ENCODE measurements at regions not wholly inside any gene's neighbourhood (a gene's known extent, or its start where the extent isn't known, plus 50 kb on each side); places are given as distances from the start of the nearest gene placed in this dataset.

DNA sequence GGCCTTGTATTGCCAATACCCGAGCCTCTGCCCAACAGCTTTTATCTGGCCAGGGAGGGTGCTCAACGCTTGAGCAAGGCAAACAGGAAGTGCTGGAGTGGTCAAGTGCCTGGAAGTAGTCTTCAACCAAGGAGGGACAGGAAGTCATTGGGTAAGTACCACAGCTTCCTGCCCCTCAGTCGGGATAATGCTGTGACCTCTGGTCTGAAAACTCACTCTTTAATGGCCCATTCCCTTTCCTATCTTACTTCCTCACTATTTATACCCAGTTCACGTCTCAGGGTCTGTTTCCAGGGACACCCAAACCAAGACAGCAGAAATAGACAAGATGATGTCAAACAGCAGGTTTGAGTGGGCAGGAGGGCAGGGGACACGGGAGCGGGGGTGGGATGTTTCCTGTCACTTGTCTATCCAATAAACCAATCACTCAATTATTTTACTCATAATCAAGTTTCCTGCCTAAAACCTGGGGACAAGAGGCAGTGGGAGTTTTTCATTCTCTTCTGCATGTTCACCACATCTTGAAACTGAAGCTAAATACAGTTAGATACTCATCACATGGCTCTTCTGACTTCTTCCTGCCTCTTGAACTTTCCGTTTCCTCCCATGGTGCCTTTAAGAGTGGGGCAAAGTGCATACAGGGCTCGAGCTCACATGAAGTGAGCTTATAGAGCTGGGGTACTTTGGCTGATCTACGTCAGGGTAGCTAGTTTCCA is 68.9 kb upstream of the CAB39 start:
- DNase-seq: peak in 2 of 5 donors; percentile 25 to 89

DNA sequence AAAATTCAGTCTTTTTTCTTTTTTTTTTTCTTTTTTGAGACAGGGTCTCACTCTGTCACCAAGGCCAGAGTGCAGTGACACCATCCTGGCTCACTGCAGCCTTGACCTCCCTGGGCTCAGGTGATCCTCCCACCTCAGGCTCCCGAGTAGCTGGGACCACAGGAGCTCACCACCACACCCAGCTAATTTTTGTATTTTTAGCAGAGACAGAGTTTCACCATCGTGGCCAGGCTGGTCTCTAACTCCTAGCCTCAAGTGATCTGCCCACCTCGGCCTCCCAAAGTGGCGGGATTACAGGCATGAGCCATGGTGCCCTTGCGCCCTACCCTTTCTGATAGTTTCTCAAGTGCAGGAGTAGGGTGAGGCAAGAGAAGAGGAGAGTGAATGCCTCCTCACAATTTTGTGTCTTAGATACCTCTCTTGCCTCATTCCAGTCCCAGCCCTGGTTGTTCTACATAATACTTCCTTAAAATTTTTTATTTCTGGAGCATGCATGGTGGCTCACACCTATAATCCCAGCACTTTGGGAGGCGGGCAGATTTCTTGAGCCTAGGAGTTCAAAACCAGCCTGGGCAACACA is 68.2 kb upstream of the CAB39 start:
- no peak for DNase-seq

GRCh38 chr2:230648356-230648755 is 64.3 kb upstream of the CAB39 start:
- DNase-seq: no peak

DNA sequence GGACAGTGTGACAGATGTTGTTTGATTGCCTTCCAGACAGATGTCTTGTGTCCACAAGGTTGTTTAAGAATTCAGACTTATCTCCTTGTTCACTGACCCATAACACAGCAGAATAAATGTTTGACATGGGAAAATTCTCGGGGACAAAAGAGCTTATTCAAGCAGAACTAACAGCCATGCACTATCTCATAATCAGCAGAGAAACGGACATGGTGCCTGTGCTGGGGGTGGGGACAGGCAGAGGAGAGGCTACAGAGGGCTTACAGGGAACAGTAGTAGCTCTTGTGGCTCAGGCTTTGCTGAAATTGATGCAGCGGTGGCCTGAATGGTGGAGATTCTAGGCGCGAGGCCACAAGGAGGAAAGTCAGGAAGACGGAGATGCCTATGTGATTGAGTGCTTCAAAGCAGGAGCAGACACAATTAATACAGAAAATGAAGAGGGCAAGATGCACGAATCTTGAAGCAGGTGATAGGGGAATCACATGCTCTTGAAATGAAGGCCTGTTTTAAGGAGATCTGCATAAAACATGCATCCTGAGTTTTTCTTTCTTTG is 62.0 kb upstream of the CAB39 start:
- DNase-seq: no peak

DNA sequence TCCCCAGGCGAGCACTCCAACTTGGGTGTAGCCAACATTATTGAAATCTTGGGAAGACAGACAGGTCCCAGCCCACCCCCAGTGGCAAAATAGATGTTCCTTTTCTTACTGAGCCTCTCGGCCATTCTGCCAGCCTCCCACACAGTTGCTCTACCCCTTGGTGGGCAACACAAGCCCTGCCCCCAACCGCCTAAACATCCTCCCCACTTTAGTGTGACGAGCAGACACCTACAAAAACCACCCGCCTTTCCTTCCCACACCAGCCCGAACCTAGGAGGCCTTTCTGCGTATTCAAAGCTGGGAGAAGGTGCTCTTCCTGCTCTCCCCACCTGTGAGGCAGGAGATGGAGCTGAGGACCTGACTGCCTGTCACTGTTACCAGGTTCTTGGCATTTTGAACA is 58.6 kb upstream of the CAB39 start:
- DNase-seq: no peak

GRCh38 chr2:230657462-230657861 is 55.2 kb upstream of the CAB39 start:
- no peak for DNase-seq

GRCh38 chr2:230657906-230658305 is 54.7 kb upstream of the CAB39 start:
- DNase-seq: peak in 1 of 5 donors; percentile 31

GRCh38 chr2:230658577-230658876 is 54.1 kb upstream of the CAB39 start:
- DNase-seq: no peak

- DNase-seq: peak in 1 of 5 donors; percentile 97
Observed at GRCh38 chr2:230658877-230659652, 53.6 kb upstream of the CAB39 start.

DNA sequence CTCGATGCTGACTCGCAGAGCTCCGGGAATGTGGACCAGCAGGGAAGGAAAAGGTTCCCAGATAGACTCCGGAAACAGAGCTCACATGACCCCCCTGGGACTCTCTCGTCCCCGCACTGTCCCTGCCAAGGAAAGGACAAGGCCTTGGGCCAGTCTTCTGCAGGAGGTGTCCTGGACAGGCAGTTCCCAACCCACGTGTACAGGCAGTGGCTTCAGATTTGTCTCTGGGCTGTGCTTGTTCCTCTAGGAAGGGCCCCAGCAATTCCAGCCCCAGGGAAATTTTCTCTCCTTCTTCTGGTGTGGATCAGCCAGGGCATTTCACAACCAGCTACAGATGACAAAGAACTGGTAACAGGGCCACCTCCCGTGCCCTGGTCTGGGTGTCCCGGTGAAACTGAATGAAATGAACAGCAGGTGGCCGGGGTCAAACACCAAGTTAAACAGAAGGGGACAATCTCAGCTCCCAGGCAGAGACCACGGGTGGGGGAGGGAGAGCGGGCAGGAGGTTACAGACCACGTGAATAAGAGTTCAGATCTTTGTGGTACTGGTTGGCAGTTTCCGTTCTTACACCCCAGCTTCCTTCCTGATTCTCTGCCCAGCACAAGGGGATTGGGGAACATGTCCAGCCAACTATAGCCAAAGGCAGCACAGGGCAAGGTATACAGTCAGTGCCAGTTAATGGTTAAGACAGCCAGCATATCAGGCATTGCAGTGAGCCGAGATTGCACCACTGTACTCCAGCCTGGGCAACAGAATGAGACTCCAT is 52.2 kb upstream of the CAB39 start:
- DNase-seq: peak in 3 of 5 donors; percentile 29 to 89 (median 30)

DNA sequence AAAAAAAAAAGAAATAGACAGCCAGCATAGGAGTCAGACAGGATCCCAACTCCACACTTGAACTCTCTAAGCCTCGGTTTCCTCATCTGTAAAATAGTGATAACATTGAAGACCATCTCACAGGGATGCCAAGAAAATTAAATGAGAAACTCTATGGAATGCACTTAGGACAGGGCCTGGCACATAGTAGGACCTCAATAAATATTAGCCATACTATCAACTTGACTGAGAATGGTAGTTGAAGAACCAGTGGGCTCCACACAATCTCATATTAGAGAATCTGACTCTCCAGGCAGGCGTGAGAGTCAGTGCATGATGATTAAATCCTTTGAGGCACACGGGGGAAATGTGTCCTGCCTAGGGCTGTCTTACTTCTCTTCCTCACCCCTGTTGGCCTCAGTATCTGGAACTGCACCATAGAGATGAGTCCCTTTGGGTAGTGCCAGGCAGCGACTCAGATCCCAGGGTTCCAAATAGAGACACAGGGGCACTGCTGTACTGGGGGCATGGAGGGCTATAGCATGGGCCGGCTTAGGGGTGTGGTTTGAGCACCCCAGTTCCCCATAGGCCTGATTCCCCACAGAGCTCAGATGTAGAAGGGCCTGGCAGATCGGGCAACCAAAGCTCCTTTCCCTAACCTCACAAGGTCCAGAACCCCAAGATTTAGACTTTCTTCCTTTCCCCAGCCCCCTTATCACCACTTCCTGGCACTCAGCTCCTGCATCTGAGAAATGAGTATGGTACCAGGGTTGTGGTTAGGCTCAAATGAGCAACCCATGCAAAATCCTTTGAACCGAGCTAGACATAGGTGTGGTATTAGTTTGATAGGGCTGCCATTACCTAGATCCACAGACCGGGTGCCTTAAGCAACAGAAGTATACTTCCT is 51.3 kb upstream of the CAB39 start:
- DNase-seq: peak in 3 of 5 donors; percentile 26 to 96 (median 28)

Measured in T-helper 1 cell (primary cell).